Effector memory CD4-positive, alpha-beta T cell (primary cell): ENCODE measurements at regions not wholly inside any gene's neighbourhood (a gene's known extent, or its start where the extent isn't known, plus 50 kb on each side); places are given as distances from the start of the nearest gene placed in this dataset.
"Not testable (repeated sequence)": the region's sequence is repeated elsewhere in the genome, so short reads cannot be mapped to it uniquely, and the experiment has no call there.

Source experiments
- DNase-seq, 3 donors: peaks; one replicate each; pipeline ENCODE4 v3.0.0-alpha.2; 2020
- H3K27ac ChIP-seq: 2 replicates; pipeline ENCODE4 v1.7.0; 2013; ENCODE audit warnings: mild to moderate bottlenecking, low read length, moderate library complexity; ENCODE audit not compliant: insufficient read depth, poor library complexity, severe bottlenecking
- H3K27me3 ChIP-seq: replicated peaks from 2 replicates; pipeline ENCODE4 v1.7.0; 2013; ENCODE audit warnings: mild to moderate bottlenecking, low read length; ENCODE audit not compliant: insufficient read depth, control insufficient read depth, poor library complexity, severe bottlenecking
- H3K36me3 ChIP-seq: 2 replicates; pipeline ENCODE4 v1.7.0; 2013; ENCODE audit warnings: mild to moderate bottlenecking, low read length, moderate library complexity; ENCODE audit not compliant: control insufficient read depth, insufficient read depth
- H3K4me1 ChIP-seq: 2 replicates; pipeline ENCODE4 v1.7.0; 2013; ENCODE audit warnings: low read length, mild to moderate bottlenecking; ENCODE audit not compliant: control insufficient read depth, insufficient read depth, poor library complexity, severe bottlenecking
- H3K4me3 ChIP-seq: 2 replicates; pipeline ENCODE4 v1.7.0; 2013; ENCODE audit warnings: low read length, low read depth, mild to moderate bottlenecking; ENCODE audit not compliant: insufficient read depth, poor library complexity, severe bottlenecking
- H3K9me3 ChIP-seq: 2 replicates; pipeline ENCODE4 v1.7.0; 2013; ENCODE audit warnings: mild to moderate bottlenecking, low read length, moderate library complexity; ENCODE audit not compliant: control insufficient read depth

DNA sequence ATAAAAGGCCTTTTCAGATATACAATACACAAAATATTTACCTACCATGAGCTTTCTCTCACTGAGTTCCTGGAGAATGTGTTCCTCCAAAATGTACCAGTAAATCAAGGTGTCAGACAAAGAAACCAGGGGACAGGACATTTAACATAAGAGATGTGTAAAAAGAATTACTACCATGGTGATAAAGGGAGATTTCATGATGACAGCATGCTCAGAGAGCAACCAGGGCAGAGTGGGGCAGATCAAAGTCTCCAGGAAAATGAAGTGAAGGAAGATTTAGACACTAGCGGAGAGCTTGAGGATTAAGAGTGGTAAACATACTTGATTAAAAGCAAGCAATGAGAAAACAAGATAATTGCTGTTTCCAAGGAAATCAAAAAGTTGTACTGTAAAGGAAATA lies 85.0 kb downstream of the FOXD4L6 start:
- H3K9me3 ChIP-seq, DNase-seq, H3K36me3 ChIP-seq, H3K4me3 ChIP-seq, H3K27ac ChIP-seq, H3K4me1 ChIP-seq, H3K27me3 ChIP-seq: not testable (repeated sequence)

DNA sequence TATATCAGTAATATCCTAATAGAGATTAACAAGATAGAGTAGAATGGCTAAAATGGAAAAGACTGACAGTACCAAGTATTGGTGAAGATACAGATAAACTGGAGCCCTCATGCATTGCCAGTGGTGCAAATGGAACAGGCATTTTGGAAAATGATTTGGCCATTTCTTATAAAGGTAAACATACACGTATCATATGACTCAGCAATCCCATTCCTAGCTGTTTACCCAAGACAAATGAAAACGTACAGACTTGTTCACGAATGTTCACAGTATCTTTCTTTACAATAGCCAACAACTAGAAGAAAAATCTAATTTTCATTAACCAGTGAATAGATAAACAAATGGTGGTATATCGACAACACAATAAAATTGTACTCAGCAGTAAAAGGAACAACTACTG lies 86.4 kb downstream of the FOXD4L6 start:
- H3K4me1 ChIP-seq, H3K27ac ChIP-seq, H3K4me3 ChIP-seq, H3K36me3 ChIP-seq, H3K27me3 ChIP-seq, DNase-seq, H3K9me3 ChIP-seq: not testable (repeated sequence)

DNA sequence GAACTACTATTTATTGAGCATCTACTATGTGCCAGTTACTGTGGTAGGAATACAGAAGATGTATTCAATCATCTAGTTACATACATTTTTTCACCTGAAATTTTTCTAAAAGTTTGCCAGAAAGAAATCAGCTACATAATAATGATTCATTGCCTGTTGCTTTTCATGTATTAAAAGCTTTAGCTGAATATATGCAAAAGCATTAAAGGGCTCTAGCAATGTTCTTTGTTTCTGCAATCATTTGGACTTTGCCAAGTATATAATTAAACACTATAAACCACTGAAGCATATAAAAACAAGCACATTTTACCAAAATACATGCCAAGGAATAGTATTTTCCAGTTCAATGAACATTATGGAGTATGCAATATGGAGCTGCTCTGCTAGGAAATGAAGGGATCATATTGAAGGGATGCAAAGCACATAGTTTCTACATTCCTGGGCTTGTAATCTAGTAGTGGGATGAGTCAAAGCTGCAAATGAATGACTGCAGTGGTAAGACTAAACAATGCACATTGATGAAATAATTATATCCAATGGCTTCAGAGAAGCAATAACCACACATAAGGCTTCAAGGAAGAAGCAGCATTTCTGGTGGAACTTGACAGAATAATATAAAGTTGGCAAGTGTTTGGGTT lies 87.7 kb downstream of the FOXD4L6 start:
- not testable (repeated sequence) for H3K27ac ChIP-seq, H3K36me3 ChIP-seq, H3K27me3 ChIP-seq, H3K4me1 ChIP-seq, H3K4me3 ChIP-seq, DNase-seq, H3K9me3 ChIP-seq

DNA sequence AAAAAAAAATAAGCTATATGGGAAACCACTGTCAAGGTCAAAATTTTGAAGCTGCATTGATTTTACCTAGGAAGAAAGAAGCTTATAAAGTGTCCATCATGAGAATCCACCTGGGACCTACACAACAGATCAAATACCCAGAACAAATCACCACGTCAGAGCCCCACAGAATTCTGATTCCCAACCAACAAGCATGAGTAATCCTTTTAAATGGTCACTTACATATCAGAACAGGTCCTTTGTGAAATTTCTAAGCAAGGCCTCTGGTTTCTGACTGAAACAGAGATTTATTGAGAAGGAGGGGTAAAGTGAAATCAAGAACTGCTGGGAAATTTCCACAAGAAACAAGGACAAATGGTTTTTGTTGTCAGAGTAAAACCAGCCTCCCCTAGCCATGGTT lies 93.2 kb downstream of the FOXD4L6 start:
- not testable (repeated sequence) for H3K4me3 ChIP-seq, H3K27me3 ChIP-seq, H3K27ac ChIP-seq, H3K4me1 ChIP-seq, DNase-seq, H3K9me3 ChIP-seq, H3K36me3 ChIP-seq

DNA sequence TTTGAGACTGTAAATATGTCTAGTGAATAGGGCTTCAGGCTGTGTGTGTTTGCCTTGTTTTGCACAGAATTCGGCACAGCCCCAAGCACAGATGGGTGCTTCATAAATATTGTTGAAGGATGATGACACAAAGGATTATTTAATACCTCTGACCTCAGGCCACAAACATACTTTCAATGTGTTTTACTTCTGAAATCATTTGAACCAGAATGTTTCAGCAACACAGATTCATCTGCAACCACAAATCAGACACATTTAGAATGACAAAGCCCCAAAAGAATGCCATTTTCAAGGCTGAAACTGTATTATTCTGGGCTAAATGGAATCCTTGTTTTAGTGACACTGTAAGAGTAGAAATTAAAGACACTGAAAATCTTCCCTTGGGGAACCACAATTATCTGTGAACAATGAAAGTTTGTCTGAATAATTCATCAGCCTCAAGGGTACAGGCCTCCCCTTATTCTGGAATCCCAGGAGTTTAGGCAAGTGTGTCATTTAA lies 93.7 kb downstream of the FOXD4L6 start:
- H3K27me3 ChIP-seq, H3K27ac ChIP-seq, DNase-seq, H3K36me3 ChIP-seq, H3K9me3 ChIP-seq, H3K4me1 ChIP-seq, H3K4me3 ChIP-seq: not testable (repeated sequence)

DNA sequence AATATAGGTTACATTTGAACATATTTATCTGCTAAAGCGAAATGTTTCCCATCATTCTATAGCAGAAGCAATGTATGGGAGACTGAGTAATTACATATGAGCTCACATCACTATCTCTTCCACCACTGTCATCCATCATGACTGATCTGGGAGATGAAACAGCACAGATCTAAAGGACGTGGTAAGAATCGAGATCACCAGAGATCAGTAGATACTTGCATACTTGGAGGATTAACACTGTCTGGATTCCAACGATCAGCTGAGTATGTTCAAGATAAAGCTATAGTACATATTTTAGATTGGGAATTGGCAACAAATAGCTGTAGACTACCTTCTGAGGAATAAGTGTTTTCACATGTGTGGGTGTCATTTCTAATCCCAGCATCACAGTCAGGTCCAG lies 94.6 kb downstream of the FOXD4L6 start:
- not testable (repeated sequence) for H3K4me1 ChIP-seq, H3K27me3 ChIP-seq, H3K9me3 ChIP-seq, H3K36me3 ChIP-seq, DNase-seq, H3K4me3 ChIP-seq, H3K27ac ChIP-seq

DNA sequence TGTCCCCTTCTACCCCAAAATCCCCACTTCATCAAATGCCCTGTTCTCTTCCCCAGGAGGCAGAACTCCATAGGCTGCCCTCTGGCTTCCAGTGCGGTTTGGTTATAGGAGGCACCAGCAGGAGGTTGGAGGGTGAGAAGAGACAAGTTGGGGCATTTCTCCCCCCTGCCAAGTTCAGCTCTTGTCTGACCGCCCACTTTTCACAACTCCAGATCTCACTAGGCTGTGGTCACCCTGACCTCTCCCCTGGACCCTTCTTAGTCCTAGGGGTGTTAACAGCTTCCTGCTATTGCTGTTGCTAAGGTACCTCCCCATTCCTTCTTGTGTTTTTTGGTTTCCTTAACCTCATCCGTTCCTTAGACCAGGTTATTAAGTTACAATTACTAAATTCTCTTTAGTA lies 95.1 kb downstream of the FOXD4L6 start:
- H3K9me3 ChIP-seq, H3K27ac ChIP-seq, H3K27me3 ChIP-seq, H3K4me3 ChIP-seq, DNase-seq, H3K4me1 ChIP-seq, H3K36me3 ChIP-seq: not testable (repeated sequence)

DNA sequence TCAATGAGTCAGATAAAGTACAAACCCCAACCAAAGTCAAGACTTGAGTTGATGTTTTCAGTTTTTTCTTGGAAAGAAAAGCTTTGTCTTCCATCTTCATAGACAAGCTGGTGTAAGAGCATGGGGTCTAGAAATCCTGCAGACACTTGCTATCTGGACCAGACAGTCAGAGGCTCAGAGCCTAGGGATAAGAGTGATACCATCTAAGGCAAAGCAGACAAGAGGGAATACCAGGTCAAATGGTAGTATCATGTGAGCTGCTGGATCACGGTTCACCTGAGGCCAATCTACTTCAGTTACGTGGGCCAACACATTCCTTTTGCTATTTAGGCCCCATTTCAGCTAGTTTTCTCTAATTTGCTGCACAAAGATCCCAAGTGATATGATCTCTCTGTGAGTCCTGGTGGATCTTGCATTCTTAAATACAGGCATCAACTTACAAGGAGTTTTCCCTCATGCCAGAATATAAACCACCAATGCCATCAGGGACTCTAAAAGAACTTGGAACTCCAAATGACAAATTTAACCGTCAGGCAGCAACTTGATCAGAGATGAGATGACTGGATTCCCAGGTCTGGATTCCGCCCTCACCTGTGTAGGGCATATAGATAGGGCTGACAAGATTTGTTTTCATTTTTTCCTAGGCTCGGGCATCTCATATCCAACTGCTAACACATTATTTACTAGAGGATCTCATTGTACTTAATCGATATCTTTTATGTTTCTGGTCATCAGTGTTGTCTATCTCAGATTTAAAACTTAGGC lies 101.4 kb downstream of the FOXD4L6 start:
- not testable (repeated sequence) for H3K4me3 ChIP-seq, H3K27ac ChIP-seq, DNase-seq, H3K36me3 ChIP-seq, H3K27me3 ChIP-seq, H3K9me3 ChIP-seq, H3K4me1 ChIP-seq

DNA sequence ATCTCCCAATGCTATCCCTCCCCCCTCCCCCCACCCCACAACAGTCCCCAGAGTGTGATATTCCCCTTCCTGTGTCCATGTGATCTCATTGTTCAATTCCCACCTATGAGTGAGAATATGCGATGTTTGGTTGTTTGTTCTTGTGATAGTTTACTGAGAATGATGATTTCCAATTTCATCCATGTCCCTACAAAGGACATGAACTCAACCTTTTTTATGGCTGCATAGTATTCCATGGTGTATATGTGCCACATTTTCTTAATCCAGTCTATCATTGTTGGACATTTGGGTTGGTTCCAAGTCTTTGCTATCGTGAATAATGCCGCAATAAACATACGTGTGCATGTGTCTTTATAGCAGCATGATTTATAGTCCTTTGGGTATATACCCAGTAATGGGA lies 106.1 kb downstream of the FOXD4L6 start:
- not testable (repeated sequence) for H3K4me3 ChIP-seq, DNase-seq, H3K27me3 ChIP-seq, H3K9me3 ChIP-seq, H3K27ac ChIP-seq, H3K36me3 ChIP-seq, H3K4me1 ChIP-seq

DNA sequence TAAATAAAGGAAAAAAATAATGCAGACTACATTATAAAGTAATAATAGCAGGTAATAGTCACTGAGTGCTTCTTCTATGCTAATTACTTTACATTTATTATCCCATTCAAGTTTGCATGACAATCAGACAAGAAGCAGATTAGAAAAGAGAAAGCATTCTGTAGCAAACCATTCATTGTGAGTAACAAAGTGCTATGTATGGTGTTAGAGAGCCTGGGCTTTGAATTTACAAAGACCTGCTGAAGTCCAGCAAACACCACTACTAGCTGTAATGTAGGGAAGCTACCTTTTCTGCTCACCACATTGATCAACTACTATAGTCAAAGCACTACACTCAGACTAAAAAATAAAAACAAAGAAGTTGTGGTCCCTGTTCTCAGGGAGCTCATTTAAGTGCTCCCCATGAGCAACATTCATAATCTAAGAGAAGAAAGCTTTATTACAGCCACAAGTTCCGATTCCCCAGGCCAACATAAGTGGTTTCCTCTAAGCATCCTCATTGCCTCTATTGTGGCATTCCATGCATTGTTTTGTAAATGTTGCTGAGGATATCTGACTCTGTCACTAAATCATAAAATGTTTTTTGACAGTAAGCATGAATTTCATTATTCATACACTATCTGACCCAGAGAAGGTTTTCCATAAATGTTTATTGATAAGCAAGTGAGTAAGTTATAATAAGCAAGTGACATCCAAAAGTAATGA lies 108.5 kb downstream of the FOXD4L6 start:
- H3K4me1 ChIP-seq, H3K36me3 ChIP-seq, H3K4me3 ChIP-seq, H3K9me3 ChIP-seq, H3K27me3 ChIP-seq, DNase-seq, H3K27ac ChIP-seq: not testable (repeated sequence)
